ENCODE measurements at regions not wholly inside any gene's neighbourhood (a gene's known extent, or its start where the extent isn't known, plus 50 kb on each side); places are given as distances from the start of the nearest gene placed in this dataset.
"Not testable (repeated sequence)": the region's sequence is repeated elsewhere in the genome, so short reads cannot be mapped to it uniquely, and the experiment has no call there.

DNA sequence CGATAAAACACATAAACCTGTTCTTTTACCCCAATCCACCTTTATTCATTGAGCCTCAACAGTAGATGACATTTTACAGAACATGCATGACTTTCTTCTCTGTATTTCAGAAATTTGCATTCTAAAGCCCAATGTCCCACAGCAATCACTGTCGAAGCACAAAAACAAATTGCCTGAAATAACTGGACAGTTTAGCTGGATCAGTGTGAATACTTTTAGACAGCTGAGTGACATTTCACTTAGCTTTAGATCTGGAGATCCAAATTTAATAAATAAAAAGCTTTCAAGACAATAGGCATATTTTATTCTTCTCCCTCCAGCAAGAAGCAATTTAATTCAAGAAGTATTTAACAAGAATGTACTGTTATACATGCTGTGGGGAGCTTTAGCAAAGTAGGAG, 109.1 kb upstream of the FSCB start:
- Mint-ChIP-seq H3K4me3 (no peak overlapping the region), H3K27ac (no peak overlapping the region), H3K4me1 (ENCODE audit: low read depth) (no peaks in the 10 kb centered on the region), H3K36me3 (ENCODE audit: low read depth) (no peaks in the 10 kb centered on the region), H3K27me3 (ENCODE audit: insufficient read depth) (no peaks in the 10 kb centered on the region), H3K9me3 (no peaks in the 10 kb centered on the region)
- no peak for DNase-seq (ENCODE audit: low spot score)
- intact Hi-C loops (cut with micrococcal nuclease) = no loop called here

DNA sequence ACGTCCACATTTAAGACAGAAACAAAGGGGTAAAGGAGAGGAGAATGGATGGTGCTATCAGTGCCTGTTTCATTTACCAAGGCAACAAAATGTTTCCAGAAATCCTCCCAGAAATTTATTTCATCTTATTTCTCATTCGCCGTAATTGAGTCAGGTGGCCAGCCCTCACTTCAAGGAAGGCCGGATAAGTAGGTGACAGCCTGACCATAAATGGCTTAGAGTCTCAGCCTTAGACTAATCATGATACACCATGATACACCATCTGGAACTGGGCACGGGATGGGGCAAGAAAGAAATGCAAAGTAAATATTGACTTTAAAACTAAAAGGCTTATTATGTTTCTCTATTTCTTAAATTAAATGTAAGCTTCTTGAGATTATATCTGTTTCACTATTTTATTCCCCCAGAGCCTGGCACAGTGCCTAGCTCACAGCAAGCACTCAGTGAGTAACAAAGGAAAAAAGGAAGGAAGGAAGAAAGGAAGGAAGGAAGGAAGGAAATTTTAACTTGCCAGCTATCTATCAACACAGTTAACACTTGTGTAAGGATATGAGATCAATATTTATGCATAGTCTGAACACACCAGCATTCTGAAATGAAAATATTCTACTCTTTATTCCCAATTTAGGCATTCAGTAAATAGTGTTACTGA, 106.1 kb upstream of the FSCB start:
- no peaks in the 10 kb centered on the region for H3K36me3 Mint-ChIP-seq (ENCODE audit: low read depth)
- no peaks in the 10 kb centered on the region for H3K9me3 Mint-ChIP-seq
- H3K4me3 Mint-ChIP-seq = no peak overlapping the region
- H3K27me3 Mint-ChIP-seq (ENCODE audit: insufficient read depth) = no peaks in the 10 kb centered on the region
- H3K4me1 Mint-ChIP-seq (ENCODE audit: low read depth) = no peaks in the 10 kb centered on the region
- intact Hi-C loops (cut with micrococcal nuclease) = no loop called here
- no peak for DNase-seq (ENCODE audit: low spot score)
- H3K27ac Mint-ChIP-seq = no peak overlapping the region

DNA sequence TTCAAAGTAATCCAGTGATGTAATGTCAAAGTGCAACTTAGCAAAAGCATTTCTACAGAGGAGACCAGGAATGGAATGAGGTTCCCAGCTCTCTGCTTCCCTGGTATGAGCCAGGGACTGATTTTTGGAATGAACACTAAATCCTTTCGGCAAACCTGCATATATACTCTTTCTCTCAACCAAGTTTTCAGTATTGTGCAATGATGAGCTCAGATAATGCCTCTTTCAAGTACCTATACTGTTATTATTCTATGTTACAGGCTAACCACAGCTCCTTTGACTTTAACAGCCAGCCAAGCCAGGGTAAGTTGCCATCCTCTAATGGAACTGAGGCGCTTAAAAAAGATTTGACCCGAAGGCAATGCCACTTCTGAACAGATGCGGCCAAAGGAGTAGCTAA, 104.9 kb upstream of the FSCB start:
- intact Hi-C loops (cut with micrococcal nuclease) = no loop called here
- Mint-ChIP-seq H3K4me1 (ENCODE audit: low read depth) (no peaks in the 10 kb centered on the region), H3K4me3 (no peak overlapping the region), H3K36me3 (ENCODE audit: low read depth) (no peaks in the 10 kb centered on the region), H3K27me3 (ENCODE audit: insufficient read depth) (no peaks in the 10 kb centered on the region), H3K9me3 (peaks cover 3% of the 10 kb centered on the region), H3K27ac (no peak overlapping the region)
- DNase-seq (ENCODE audit: low spot score) = no peak

DNA sequence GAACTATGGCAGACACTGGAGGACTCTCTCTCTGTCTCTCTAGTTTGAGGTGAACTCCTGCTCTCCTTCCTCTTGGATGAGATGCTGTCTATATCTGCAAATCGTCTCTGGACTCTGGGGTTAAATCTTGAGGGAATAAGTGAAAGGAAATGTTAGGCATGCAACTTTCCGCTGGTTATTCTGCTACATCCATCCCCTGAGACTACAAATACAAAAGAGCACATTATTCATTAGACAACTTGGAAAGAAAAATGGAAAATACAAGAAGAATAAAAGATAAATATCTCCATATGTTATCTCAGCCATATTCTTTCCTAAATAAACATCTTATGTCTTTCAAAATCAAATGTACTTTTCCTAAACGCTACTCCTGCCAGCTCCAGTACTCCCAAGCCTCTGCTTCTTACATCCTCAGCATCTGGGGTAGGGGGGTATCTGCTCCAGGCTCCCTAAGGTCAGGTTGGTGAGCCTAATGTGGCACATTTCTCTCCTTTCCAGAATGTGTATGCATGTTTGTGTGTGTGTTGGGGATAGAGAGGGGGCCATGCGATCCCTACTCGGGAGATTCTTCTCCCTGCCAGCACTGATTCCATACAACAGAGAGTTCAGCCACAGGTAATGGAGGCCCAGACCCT, 102.9 kb upstream of the FSCB start:
- Mint-ChIP-seq H3K27me3 (ENCODE audit: insufficient read depth) (no peaks in the 10 kb centered on the region), H3K4me1 (ENCODE audit: low read depth) (no peaks in the 10 kb centered on the region), H3K9me3 (peaks cover 3% of the 10 kb centered on the region), H3K27ac (no peak overlapping the region), H3K36me3 (ENCODE audit: low read depth) (no peaks in the 10 kb centered on the region), H3K4me3 (no peak overlapping the region)
- intact Hi-C loops (cut with micrococcal nuclease) = no loop called here
- DNase-seq (ENCODE audit: low spot score) = no peak

DNA sequence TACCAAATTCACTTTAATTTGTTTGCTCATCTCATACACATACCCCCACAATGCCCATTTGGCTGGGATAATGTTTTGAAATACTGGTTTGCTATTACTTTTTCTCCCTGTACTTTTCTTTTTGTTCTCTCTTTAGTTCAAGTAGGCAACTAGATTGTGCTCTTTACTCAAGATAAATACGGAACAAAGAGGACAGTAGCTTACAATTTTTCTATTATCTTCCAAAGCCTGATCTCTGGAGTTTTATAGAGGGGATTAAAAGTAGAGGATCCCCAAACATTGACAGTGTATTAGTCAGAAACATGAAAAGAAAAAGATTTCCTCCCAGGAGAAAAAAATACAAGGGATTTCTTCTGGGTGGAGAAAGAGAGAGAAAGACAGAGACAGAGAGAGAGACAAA, 102.1 kb upstream of the FSCB start:
- no peaks in the 10 kb centered on the region for H3K4me1 Mint-ChIP-seq (ENCODE audit: low read depth)
- no peaks in the 10 kb centered on the region for H3K27me3 Mint-ChIP-seq (ENCODE audit: insufficient read depth)
- intact Hi-C loops (cut with micrococcal nuclease) = no loop called here
- H3K27ac Mint-ChIP-seq = no peak overlapping the region
- H3K36me3 Mint-ChIP-seq (ENCODE audit: low read depth) = no peaks in the 10 kb centered on the region
- DNase-seq (ENCODE audit: low spot score) = no peak
- peaks cover 3% of the 10 kb centered on the region for H3K9me3 Mint-ChIP-seq
- H3K4me3 Mint-ChIP-seq = no peak overlapping the region

DNA sequence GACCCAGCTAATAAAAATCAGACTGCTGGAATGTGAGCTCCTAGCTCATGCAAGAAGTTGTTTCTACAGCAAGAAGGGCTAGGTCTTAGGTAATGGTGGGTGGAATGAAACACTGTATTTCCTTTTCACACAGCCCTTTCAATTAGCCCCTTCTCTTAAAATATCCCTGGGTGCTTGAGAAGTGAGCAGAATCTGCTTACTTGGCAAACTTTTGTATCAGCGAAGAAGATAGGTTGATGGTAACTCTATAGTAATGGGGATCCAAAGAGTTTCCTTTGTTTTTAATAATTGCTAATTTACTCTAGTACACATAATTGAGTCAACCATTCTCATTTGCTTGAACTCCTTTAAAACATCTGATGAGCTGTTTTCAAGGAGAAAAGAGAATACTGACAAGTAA, 100.6 kb upstream of the FSCB start:
- Mint-ChIP-seq H3K27me3 (ENCODE audit: insufficient read depth) (no peaks in the 10 kb centered on the region), H3K27ac (no peak overlapping the region), H3K4me3 (no peak overlapping the region), H3K36me3 (ENCODE audit: low read depth) (no peaks in the 10 kb centered on the region), H3K9me3 (peaks cover 7% of the 10 kb centered on the region), H3K4me1 (ENCODE audit: low read depth) (no peaks in the 10 kb centered on the region)
- DNase-seq (ENCODE audit: low spot score) = no peak
- intact Hi-C loops (cut with micrococcal nuclease) = no loop called here

DNA sequence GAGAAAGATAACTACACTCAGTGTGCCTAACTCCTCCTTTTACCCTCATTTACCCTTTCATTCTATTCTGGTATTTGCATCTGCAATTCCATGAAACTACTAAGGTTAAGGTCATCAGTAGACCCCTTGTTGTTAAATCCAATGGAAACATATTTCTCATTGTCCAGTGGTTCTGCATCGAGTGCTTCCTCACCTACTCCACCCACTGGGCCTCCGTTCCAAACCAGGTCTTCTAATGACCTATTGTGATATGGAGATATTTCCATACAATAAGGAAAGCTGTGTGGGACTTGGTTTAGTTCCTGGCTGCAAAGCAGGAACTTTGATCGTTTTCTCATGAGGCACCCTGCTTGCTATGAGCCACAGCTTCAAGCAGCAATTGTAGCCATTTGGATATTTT, 99.5 kb upstream of the FSCB start:
- Mint-ChIP-seq H3K9me3 (peaks cover 7% of the 10 kb centered on the region), H3K27me3 (ENCODE audit: insufficient read depth) (no peaks in the 10 kb centered on the region), H3K36me3 (ENCODE audit: low read depth) (no peaks in the 10 kb centered on the region), H3K4me3 (no peak overlapping the region), H3K27ac (no peak overlapping the region), H3K4me1 (ENCODE audit: low read depth) (no peaks in the 10 kb centered on the region)
- DNase-seq (ENCODE audit: low spot score) = no peak
- intact Hi-C loops (cut with micrococcal nuclease) = no loop called here

DNA sequence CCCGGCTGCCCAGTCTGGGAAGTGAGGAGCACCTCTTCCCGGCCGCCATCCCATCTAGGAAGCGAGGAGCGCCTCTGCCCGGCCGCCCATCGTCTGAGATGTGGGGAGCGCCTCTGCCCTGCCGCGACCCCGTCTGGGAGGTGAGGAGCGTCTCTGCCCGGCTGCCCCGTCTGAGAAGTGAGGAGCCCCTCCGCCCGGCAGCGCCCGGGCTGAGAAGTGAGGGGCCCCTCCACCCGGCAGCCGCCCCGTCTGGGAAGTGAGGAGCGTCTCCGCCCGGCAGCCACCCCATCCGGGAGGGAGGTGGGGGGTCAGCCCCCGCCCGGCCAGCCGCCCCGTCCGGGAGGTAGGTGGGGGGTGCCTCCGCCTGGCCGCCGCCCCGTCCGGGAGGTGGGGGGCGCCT, 94.2 kb upstream of the FSCB start:
- H3K27me3 Mint-ChIP-seq (ENCODE audit: insufficient read depth); H3K27ac Mint-ChIP-seq; H3K9me3 Mint-ChIP-seq; H3K4me1 Mint-ChIP-seq (ENCODE audit: low read depth); H3K4me3 Mint-ChIP-seq; DNase-seq (ENCODE audit: low spot score); H3K36me3 Mint-ChIP-seq (ENCODE audit: low read depth); intact Hi-C loops (cut with micrococcal nuclease): not testable (repeated sequence)

DNA sequence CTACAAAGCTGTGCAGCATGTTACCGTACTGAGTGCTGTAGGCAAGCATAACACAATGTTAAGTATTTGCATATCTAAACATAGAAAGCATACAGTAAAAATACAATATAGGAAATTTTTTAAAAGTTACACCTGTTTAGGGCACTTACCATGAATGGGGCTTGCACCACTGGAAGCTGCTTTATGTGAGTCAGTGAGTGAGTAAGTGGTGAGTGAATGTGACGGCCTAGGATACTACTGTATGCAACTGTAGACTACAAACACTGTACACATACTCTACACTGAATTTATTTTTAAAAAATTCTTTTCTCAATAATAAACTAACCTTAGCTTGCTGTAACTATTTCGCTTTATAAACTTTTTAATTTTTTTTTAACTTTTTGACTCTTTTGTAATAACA, 82.1 kb upstream of the FSCB start:
- Mint-ChIP-seq H3K27ac (no peak overlapping the region), H3K9me3 (peaks cover 4% of the 10 kb centered on the region), H3K4me3 (no peak overlapping the region), H3K36me3 (ENCODE audit: low read depth) (no peaks in the 10 kb centered on the region), H3K4me1 (ENCODE audit: low read depth) (no peaks in the 10 kb centered on the region), H3K27me3 (ENCODE audit: insufficient read depth) (no peaks in the 10 kb centered on the region)
- no peak for DNase-seq (ENCODE audit: low spot score)
- intact Hi-C loops (cut with micrococcal nuclease) = no loop called here

DNA sequence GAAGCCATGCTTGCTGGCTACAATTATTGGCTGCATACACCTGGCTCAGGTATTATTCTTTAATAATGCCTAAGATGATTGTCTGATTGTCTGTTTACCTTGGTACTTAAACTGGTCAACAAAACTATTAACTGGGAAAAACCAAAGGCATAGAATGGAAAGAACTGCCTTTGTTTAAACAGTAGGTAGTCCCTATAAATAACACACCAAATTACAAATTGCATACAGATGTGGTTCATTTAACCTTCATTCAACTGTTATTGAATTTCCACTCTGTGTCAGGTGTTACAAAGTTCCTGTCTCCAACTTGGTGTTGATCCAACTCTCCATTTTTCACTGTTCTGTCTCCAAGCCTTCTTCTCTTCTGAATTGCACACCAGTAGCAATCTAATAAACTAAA, 79.8 kb upstream of the FSCB start:
- H3K27me3 Mint-ChIP-seq (ENCODE audit: insufficient read depth) = no peaks in the 10 kb centered on the region

DNA sequence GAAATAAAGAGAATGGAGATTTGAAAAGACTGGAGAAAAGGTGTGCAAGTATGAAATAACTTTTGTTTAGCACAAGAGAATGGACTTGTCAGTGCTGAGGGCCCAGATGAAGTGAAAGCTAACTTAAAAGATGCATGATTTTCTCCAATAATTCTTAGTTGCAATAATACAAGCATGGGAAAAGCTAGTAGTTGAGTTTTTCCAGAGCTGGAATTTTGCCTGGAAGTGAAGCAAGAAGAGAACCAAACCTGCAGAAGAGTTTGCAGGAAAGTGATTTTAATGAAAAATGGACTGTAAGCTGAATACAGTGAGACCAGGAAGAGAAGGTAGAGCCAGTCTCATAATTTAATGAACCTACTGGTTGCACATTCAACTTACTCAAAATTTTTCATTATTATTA, 69.3 kb upstream of the FSCB start:
- Mint-ChIP-seq H3K27ac (no peak overlapping the region), H3K36me3 (ENCODE audit: low read depth) (no peaks in the 10 kb centered on the region), H3K4me3 (no peak overlapping the region), H3K27me3 (ENCODE audit: insufficient read depth) (no peaks in the 10 kb centered on the region), H3K4me1 (ENCODE audit: low read depth) (no peaks in the 10 kb centered on the region), H3K9me3 (peaks cover 27% of the 10 kb centered on the region)
- intact Hi-C loops (cut with micrococcal nuclease) = no loop called here
- DNase-seq (ENCODE audit: low spot score) = no peak

More for the DNA sequence above, 79.8 kb upstream of the FSCB start:
- no peaks in the 10 kb centered on the region for H3K4me1 Mint-ChIP-seq (ENCODE audit: low read depth)
- peaks cover 10% of the 10 kb centered on the region for H3K9me3 Mint-ChIP-seq
- intact Hi-C loops (cut with micrococcal nuclease) = no loop called here
- no peak overlapping the region for H3K27ac Mint-ChIP-seq
- no peak overlapping the region for H3K4me3 Mint-ChIP-seq
- DNase-seq (ENCODE audit: low spot score) = no peak
- H3K36me3 Mint-ChIP-seq (ENCODE audit: low read depth) = no peaks in the 10 kb centered on the region

DNA sequence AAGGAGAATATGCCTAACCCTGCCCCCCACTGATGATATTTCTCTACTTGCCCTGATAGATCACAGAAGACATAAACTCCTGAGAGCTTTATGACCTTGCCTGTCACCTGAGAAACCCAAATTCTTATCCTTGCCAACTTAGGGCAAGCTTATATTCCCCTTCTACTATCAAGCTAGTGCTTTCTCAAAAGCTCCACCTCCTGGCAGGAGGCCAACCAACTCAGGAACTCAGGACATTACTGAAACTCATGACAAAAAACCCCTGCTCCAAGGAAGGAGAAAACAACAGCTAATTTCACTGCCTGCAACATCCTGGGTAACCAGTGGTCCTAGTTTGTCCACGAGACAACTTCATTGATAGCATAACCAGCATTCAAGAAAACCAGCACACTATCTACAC, 60.9 kb upstream of the FSCB start:
- Mint-ChIP-seq H3K27ac (no peak overlapping the region), H3K4me1 (ENCODE audit: low read depth) (no peaks in the 10 kb centered on the region), H3K27me3 (ENCODE audit: insufficient read depth) (no peaks in the 10 kb centered on the region), H3K4me3 (no peak overlapping the region), H3K36me3 (ENCODE audit: low read depth) (no peaks in the 10 kb centered on the region), H3K9me3 (peaks cover 23% of the 10 kb centered on the region)
- intact Hi-C loops (cut with micrococcal nuclease) = no loop called here
- no peak for DNase-seq (ENCODE audit: low spot score)

DNA sequence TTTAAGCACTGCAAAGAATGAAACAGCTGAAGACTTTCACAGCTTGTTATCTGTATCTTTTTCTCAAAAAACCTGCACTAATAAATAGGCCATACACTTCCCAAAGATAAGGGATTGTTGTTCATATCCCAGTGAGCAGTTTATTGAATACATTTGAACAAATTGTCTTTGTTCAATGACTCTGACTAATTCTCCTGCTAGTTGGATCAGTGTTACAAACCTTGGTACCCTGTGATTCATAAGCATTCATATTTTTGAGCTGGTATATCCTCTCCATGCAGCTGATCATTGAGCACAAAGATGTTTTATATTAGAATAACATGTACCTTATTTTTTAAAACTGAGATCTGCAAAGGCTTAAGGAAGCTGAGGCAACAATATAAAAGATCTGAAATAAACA, 58.9 kb upstream of the FSCB start:
- DNase-seq (ENCODE audit: low spot score) = no peak
- H3K36me3 Mint-ChIP-seq (ENCODE audit: low read depth) = no peaks in the 10 kb centered on the region
- peaks cover 10% of the 10 kb centered on the region for H3K9me3 Mint-ChIP-seq
- intact Hi-C loops (cut with micrococcal nuclease) = no loop called here
- no peak overlapping the region for H3K27ac Mint-ChIP-seq
- no peaks in the 10 kb centered on the region for H3K4me1 Mint-ChIP-seq (ENCODE audit: low read depth)
- H3K4me3 Mint-ChIP-seq = no peak overlapping the region
- no peaks in the 10 kb centered on the region for H3K27me3 Mint-ChIP-seq (ENCODE audit: insufficient read depth)

DNA sequence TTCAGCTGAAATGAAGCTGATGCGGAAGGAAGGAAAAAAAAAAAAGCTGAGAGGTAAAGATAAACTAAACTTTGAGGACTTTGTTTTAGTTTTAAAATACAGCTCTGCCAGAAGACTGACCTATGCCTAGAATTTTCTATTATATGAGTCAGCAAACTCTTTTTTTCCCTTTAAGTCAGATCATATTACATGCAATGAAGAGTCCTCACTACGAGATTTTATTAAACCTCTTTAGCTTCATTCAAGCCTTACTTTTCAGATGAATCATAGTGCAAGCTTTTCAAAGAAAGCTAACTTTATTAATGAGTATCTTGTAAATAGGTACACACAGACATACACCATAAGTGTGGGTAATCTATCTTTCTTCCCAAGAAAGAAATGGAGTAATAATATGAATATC, 57.8 kb upstream of the FSCB start:
- peaks cover 4% of the 10 kb centered on the region for H3K9me3 Mint-ChIP-seq

More for the DNA sequence above, 57.8 kb upstream of the FSCB start:
- H3K36me3 Mint-ChIP-seq (ENCODE audit: low read depth) = no peaks in the 10 kb centered on the region
- no peak overlapping the region for H3K4me3 Mint-ChIP-seq
- no peak overlapping the region for H3K27ac Mint-ChIP-seq
- intact Hi-C loops (cut with micrococcal nuclease) = no loop called here
- H3K4me1 Mint-ChIP-seq (ENCODE audit: low read depth) = no peaks in the 10 kb centered on the region
- DNase-seq (ENCODE audit: low spot score) = no peak
- no peaks in the 10 kb centered on the region for H3K27me3 Mint-ChIP-seq (ENCODE audit: insufficient read depth)

Measured in activated T-helper 1 cell treated with anti-CD3 and anti-CD28 coated beads, Interleukin-12 subunit alpha, Interleukin-12 subunit beta, Interleukin-2, Interleukin-4 antibody, amounts not matched to agents 30 ng/mL and 10 ng/mL and 1 ng/mL, durations not matched to agents 14 hours and 24 hours and 36 hours (primary cell).